IMR-90 (cell line): ENCODE measurements at regions not wholly inside any gene's neighbourhood (a gene's known extent, or its start where the extent isn't known, plus 50 kb on each side); places are given as distances from the start of the nearest gene placed in this dataset.

Experiments
- ATAC-seq: fragments of 200-7000 bp; cut with Tn5 transposase; 2 replicates; pipeline ENCODE4 v1.9.1; 2020; ENCODE audit warnings: low read depth, mild to moderate bottlenecking, moderate library complexity
- BruUV-seq: library from RNA; stranded (reverse); fragments of 400-500 nt; replicated peaks from 2 replicates; lab custom pipeline; 2021; lab: Mats Ljungman, UMichigan
- CTCF ChIA-PET: fragments of 300-600 bp; formaldehyde crosslinking; extraction: SDS; loops from one replicate; lab custom pipeline; 2021; ENCODE audit warnings: antibody characterized with exemption; lab: Yijun Ruan, JAX
- POLR2A ChIA-PET: fragments of 300-600 bp; sonication (Branson Sonifier 250); formaldehyde crosslinking; loops from one replicate; lab custom pipeline; 2022; ENCODE audit warnings: antibody characterized with exemption; ENCODE audit not compliant: unreplicated experiment; lab: Charles Lee
- DNase-seq: peaks from one replicate; pipeline ENCODE4 v3.0.0; 2013
- H2AFZ ChIP-seq: replicated peaks from 2 replicates; pipeline ENCODE3; 2013; ENCODE audit warnings: low read length, mild to moderate bottlenecking; ENCODE audit not compliant: poor library complexity
- H2AK5ac ChIP-seq: 2 replicates; pipeline ENCODE4 v1.6.1; 2013; ENCODE audit warnings: low read depth, low read length, inconsistent platforms
- H2AK9ac ChIP-seq: replicated peaks from 2 replicates; pipeline ENCODE3; 2013; ENCODE audit warnings: mild to moderate bottlenecking, low read depth, low read length, moderate library complexity; ENCODE audit not compliant: poor library complexity
- H2BK120ac ChIP-seq: 2 replicates; pipeline ENCODE4 v1.6.1; 2013; ENCODE audit warnings: low read depth, low read length, inconsistent platforms
- H2BK15ac ChIP-seq: 3 replicates; pipeline ENCODE4 v1.6.1; 2013; ENCODE audit warnings: low read depth, low read length, inconsistent platforms
- H2BK20ac ChIP-seq: 2 replicates; pipeline ENCODE4 v1.6.1; 2013; ENCODE audit warnings: low read depth, mild to moderate bottlenecking, inconsistent platforms, low read length, moderate library complexity
- H2BK5ac ChIP-seq: 2 replicates; pipeline ENCODE4 v1.6.1; 2013; ENCODE audit warnings: mild to moderate bottlenecking, low read depth, low read length, inconsistent platforms; ENCODE audit not compliant: poor library complexity, severe bottlenecking
- H3K14ac ChIP-seq: replicated peaks from 2 replicates; pipeline ENCODE4 v1.6.1; 2013; ENCODE audit warnings: low read depth, low read length, inconsistent platforms
- H3K18ac ChIP-seq: 2 replicates; pipeline ENCODE4 v1.6.1; 2013; ENCODE audit warnings: low read depth, low read length, control low read depth
- H3K23ac ChIP-seq: 2 replicates; pipeline ENCODE4 v1.6.1; 2013; ENCODE audit warnings: low read depth, low read length, inconsistent platforms
- H3K27ac ChIP-seq: 2 replicates; pipeline ENCODE4 v1.5.1; 2013; ENCODE audit warnings: mild to moderate bottlenecking, control low read depth, low read length; ENCODE audit not compliant: insufficient read depth
- H3K27me3 ChIP-seq: 2 replicates; pipeline ENCODE4 v1.6.1; 2013; ENCODE audit warnings: low read length; ENCODE audit not compliant: control insufficient read depth, insufficient read depth
- H3K36me3 ChIP-seq: 2 replicates; pipeline ENCODE4 v1.6.1; 2013; ENCODE audit warnings: low read length, mixed read lengths; ENCODE audit not compliant: control insufficient read depth, insufficient read depth
- H3K4ac ChIP-seq: 2 replicates; pipeline ENCODE4 v1.6.1; 2013; ENCODE audit warnings: low read depth, low read length, inconsistent platforms
- H3K4me1 ChIP-seq: 2 replicates; pipeline ENCODE4 v1.6.1; 2013; ENCODE audit warnings: low read length, mixed read lengths; ENCODE audit not compliant: control insufficient read depth, insufficient read depth
- H3K4me2 ChIP-seq: 2 replicates; pipeline ENCODE4 v1.6.1; 2013; ENCODE audit warnings: low read depth, mild to moderate bottlenecking, control low read depth, low read length, moderate library complexity
- H3K4me3 ChIP-seq: 2 replicates; pipeline ENCODE4 v1.5.1; 2013; ENCODE audit warnings: low read depth, mild to moderate bottlenecking, control low read depth, low read length, moderate library complexity; ENCODE audit not compliant: insufficient read depth
- H3K56ac ChIP-seq: 2 replicates; pipeline ENCODE4 v1.6.1; 2013; ENCODE audit warnings: low read length, inconsistent platforms; ENCODE audit not compliant: insufficient read depth; ENCODE audit errors: extremely low read depth
- H3K79me1 ChIP-seq, 2 experiments: 2 replicates each; pipeline ENCODE4 v1.6.1; 2013; ENCODE audit warnings: low read length in 2 of 2, inconsistent platforms in 1 of 2, low read depth in 1 of 2
- H3K9ac ChIP-seq: 2 replicates; pipeline ENCODE4 v1.6.1; 2013; ENCODE audit warnings: low read depth, low read length, control low read depth
- H3K9me1 ChIP-seq: 2 replicates; pipeline ENCODE4 v1.6.1; 2013; ENCODE audit warnings: low read length, inconsistent platforms; ENCODE audit not compliant: insufficient read depth
- H3K9me3 ChIP-seq: 2 replicates; pipeline ENCODE4 v1.6.1; 2013; ENCODE audit warnings: low read length; ENCODE audit not compliant: control insufficient read depth, insufficient read depth
- H4K20me1 ChIP-seq: 2 replicates; pipeline ENCODE4 v1.6.1; 2013; ENCODE audit warnings: low read length, inconsistent platforms; ENCODE audit not compliant: insufficient read depth
- H4K5ac ChIP-seq: 2 replicates; pipeline ENCODE4 v1.6.1; 2013; ENCODE audit warnings: mild to moderate bottlenecking, low read depth, low read length, control low read depth
- H4K8ac ChIP-seq, 2 experiments: 2 replicates each; pipeline ENCODE4 v1.6.1; 2013; ENCODE audit warnings: low read depth in 2 of 2, low read length in 2 of 2, control low read depth in 1 of 2, inconsistent platforms in 1 of 2
- H4K91ac ChIP-seq: 2 replicates; pipeline ENCODE4 v1.6.1; 2013; ENCODE audit warnings: low read depth, low read length, inconsistent platforms; ENCODE audit not compliant: insufficient read depth
- BHLHE40 ChIP-seq: fragments of 150-350 bp; IDR thresholded peaks from 2 replicates; pipeline ENCODE4 v1.6.1; 2016; ENCODE audit warnings: mild to moderate bottlenecking, low read depth, low read length
- CHD1 ChIP-seq: IDR thresholded peaks from 2 replicates; pipeline ENCODE4 v1.6.1; 2012; ENCODE audit warnings: low read depth, low read length, improper control_type of control experiment
- MAFK ChIP-seq: IDR thresholded peaks from 2 replicates; pipeline ENCODE4 v1.6.1; 2012; ENCODE audit warnings: low read depth, low read length, improper control_type of control experiment
- MAZ ChIP-seq: IDR thresholded peaks from 2 replicates; pipeline ENCODE4 v1.6.1; 2012; ENCODE audit warnings: low read depth, mild to moderate bottlenecking, low read length, improper control_type of control experiment, moderate library complexity, borderline replicate concordance
- MXI1 ChIP-seq: IDR thresholded peaks from 2 replicates; pipeline ENCODE4 v1.6.1; 2012; ENCODE audit warnings: low read depth, mild to moderate bottlenecking, low read length, moderate library complexity, borderline replicate concordance
- NFE2L2 ChIP-seq: fragments of 150-350 bp; IDR thresholded peaks from 2 replicates; pipeline ENCODE4 v1.6.1; 2016; ENCODE audit warnings: low read depth, mild to moderate bottlenecking, low read length
- POLR2A ChIP-seq: IDR thresholded peaks from 2 replicates; pipeline ENCODE4 v1.6.1; 2012; ENCODE audit warnings: mild to moderate bottlenecking, low read depth, low read length
- RAD21 ChIP-seq: IDR thresholded peaks from 2 replicates; pipeline ENCODE4 v1.6.1; 2012; ENCODE audit warnings: low read length, improper control_type of control experiment
- RCOR1 ChIP-seq: IDR thresholded peaks from 2 replicates; pipeline ENCODE4 v1.6.1; 2012; ENCODE audit warnings: mild to moderate bottlenecking, low read length, improper control_type of control experiment; ENCODE audit not compliant: insufficient replicate concordance
- RFX5 ChIP-seq: IDR thresholded peaks from 2 replicates; pipeline ENCODE4 v1.8.0; 2012; ENCODE audit warnings: low read depth, mild to moderate bottlenecking, low read length, moderate library complexity
- SMC3 ChIP-seq: fragments of 150-350 bp; IDR thresholded peaks from 2 replicates; pipeline ENCODE4 v1.6.1; 2016; ENCODE audit warnings: low read depth, mild to moderate bottlenecking, antibody characterized with exemption, low read length, moderate library complexity
- USF2 ChIP-seq: fragments of 150-350 bp; IDR thresholded peaks from 2 replicates; pipeline ENCODE4 v1.6.1; 2017; ENCODE audit warnings: mild to moderate bottlenecking, antibody characterized with exemption, low read length, low read depth
- WGBS, 2 experiments: methylation state at CpG; one replicate each; pipeline versions ENCODE4 v1.1.5 to v1.1.7; 2013; ENCODE audit warnings: missing lambda C conversion rate in 2 of 2; ENCODE audit not compliant: insufficient read length in 1 of 2; ENCODE audit errors: extremely low coverage in 2 of 2; 5-methylcytosine and 5-hydroxymethylcytosine counted together
- dilution Hi-C: fragments of 300-500 bp; cut with HindIII; formaldehyde crosslinking; loops from one replicate; pipeline ENCODE4 v1.14.3; 2018; ENCODE audit warnings: low sequenced_read_pairs; ENCODE audit not compliant: unreplicated experiment
- in situ Hi-C: fragments of 300-500 bp; cut with MboI; formaldehyde crosslinking; loops from 3 replicates; pipeline ENCODE4 v1.14.3; 2019; ENCODE audit warnings: low sequenced_read_pairs, inconsistent platforms, mixed read lengths
- intact Hi-C: fragments of 100-400 bp; cut with micrococcal nuclease; formaldehyde crosslinking; loops from 2 replicates; pipeline ENCODE4 v1.10.0; 2022

GRCh38 chr20:48339190-48339985, 488.4 kb downstream of the PREX1 start:
- Histone ChIP-seq H3K14ac (no peak overlapping the region), H2AK5ac (no peak overlapping the region), H3K79me1 (no peaks in the 10 kb centered on the region), H3K9me1 (no peaks in the 10 kb centered on the region), H2BK120ac (no peak overlapping the region), H2BK5ac (no peak overlapping the region), H3K9ac (no peak overlapping the region), H4K91ac (no peak overlapping the region), H3K4me3 (no peak overlapping the region), H2BK20ac (no peak overlapping the region), H2BK15ac (no peak overlapping the region), H4K8ac (no peak overlapping the region), H3K36me3 (no peaks in the 10 kb centered on the region), H4K5ac (no peak overlapping the region), H3K4me1 (peaks cover 2% of the 10 kb centered on the region; the same call in 1 of the 2 replicates), H3K27me3 (peaks cover 26% of the 10 kb centered on the region), H3K23ac (no peak overlapping the region), H3K18ac (no peak overlapping the region), H4K20me1 (no peaks in the 10 kb centered on the region), H3K4ac (no peak overlapping the region), H3K56ac (no peak overlapping the region), H2AK9ac (no peak overlapping the region), H3K27ac (no peak overlapping the region), H3K4me2 (peak overlapping the region; percentile 76), H3K9me3 (no peaks in the 10 kb centered on the region), H2AFZ (peak overlapping the region; percentile 5)
- dilution Hi-C loops (no loop called here), in situ Hi-C loops (no loop called here), intact Hi-C loops (no loop called here)
- ATAC-seq (peak; percentile 54; the same call in 1 of the 2 replicates), DNase-seq (peak; percentile 77)
- WGBS, 2 experiments = 0% methylated on average over 1 of the region's 13 CpGs; no CpG with 5 or more reads in 1 of the 2 experiments
- BruUV-seq = no TSS peak
- no peak for TF ChIP-seq RFX5
- no peak for TF ChIP-seq NFE2L2
- TF ChIP-seq MXI1 = no peak
- TF ChIP-seq MAZ = no peak
- TF ChIP-seq BHLHE40 = no peak
- no peak for TF ChIP-seq CHD1
- no peak for TF ChIP-seq SMC3
- TF ChIP-seq MAFK = no peak
- TF ChIP-seq POLR2A = no peak
- TF ChIP-seq USF2 = no peak
- TF ChIP-seq RCOR1 = no peak
- no peak for TF ChIP-seq RAD21
- POLR2A ChIA-PET = no interaction called here
- CTCF ChIA-PET = no interaction called here
